ENCODE measurements at regions not wholly inside any gene's neighbourhood (a gene's known extent, or its start where the extent isn't known, plus 50 kb on each side); places are given as distances from the start of the nearest gene placed in this dataset.

GRCh38 chr17:14505606-14506005 lies 204.7 kb downstream of the HS3ST3B1 start:
- DNase-seq: no peak
- TF ChIP-seq CTCF (IDR thresholded peaks at IDR 0.05; ENCODE audit: partially characterized antibody, unreplicated experiment): no peak
- Mint-ChIP-seq H3K36me3 (ENCODE audit: unreplicated experiment) (no peaks in the 10 kb centered on the region), H3K4me1 (ENCODE audit: low read depth, unreplicated experiment) (no peaks in the 10 kb centered on the region), H3K9me3 (ENCODE audit: unreplicated experiment) (peaks cover 1% of the 10 kb centered on the region), H3K27ac (ENCODE audit: unreplicated experiment) (no peak overlapping the region), H3K4me3 (ENCODE audit: unreplicated experiment) (no peak overlapping the region), H3K27me3 (ENCODE audit: unreplicated experiment) (no peaks in the 10 kb centered on the region)

- no peaks in the 10 kb centered on the region for H3K9me3 Mint-ChIP-seq (ENCODE audit: unreplicated experiment)
- no peak for DNase-seq
Measured at GRCh38 chr17:14499976-14500375, 199.1 kb downstream of the HS3ST3B1 start.

GRCh38 chr17:14498812-14499211 lies 197.9 kb downstream of the HS3ST3B1 start:
- no peak for DNase-seq
- TF ChIP-seq CTCF (IDR thresholded peaks at IDR 0.05; ENCODE audit: partially characterized antibody, unreplicated experiment): no peak

More at GRCh38 chr17:14499976-14500375, 199.1 kb downstream of the HS3ST3B1 start:
- Mint-ChIP-seq H3K4me3 (ENCODE audit: unreplicated experiment) (no peak overlapping the region), H3K36me3 (ENCODE audit: unreplicated experiment) (peaks cover 8% of the 10 kb centered on the region), H3K4me1 (ENCODE audit: low read depth, unreplicated experiment) (no peaks in the 10 kb centered on the region), H3K27me3 (ENCODE audit: unreplicated experiment) (no peaks in the 10 kb centered on the region), H3K27ac (ENCODE audit: unreplicated experiment) (no peak overlapping the region)
- TF ChIP-seq CTCF (IDR thresholded peaks at IDR 0.05; ENCODE audit: partially characterized antibody, unreplicated experiment): no peak

GRCh38 chr17:14494161-14494560 lies 193.3 kb downstream of the HS3ST3B1 start:
- H3K27ac Mint-ChIP-seq (ENCODE audit: unreplicated experiment): no peak overlapping the region
- H3K36me3 Mint-ChIP-seq (ENCODE audit: unreplicated experiment): peaks cover 8% of the 10 kb centered on the region
- H3K4me1 Mint-ChIP-seq (ENCODE audit: low read depth, unreplicated experiment): no peaks in the 10 kb centered on the region
- H3K27me3 Mint-ChIP-seq (ENCODE audit: unreplicated experiment): no peaks in the 10 kb centered on the region
- TF ChIP-seq CTCF (IDR thresholded peaks at IDR 0.05; ENCODE audit: partially characterized antibody, unreplicated experiment): no peak
- no peaks in the 10 kb centered on the region for H3K9me3 Mint-ChIP-seq (ENCODE audit: unreplicated experiment)
- no peak for DNase-seq
- no peak overlapping the region for H3K4me3 Mint-ChIP-seq (ENCODE audit: unreplicated experiment)

More at GRCh38 chr17:14498812-14499211, 197.9 kb downstream of the HS3ST3B1 start:
- H3K4me3 Mint-ChIP-seq (ENCODE audit: unreplicated experiment): no peak overlapping the region
- no peak overlapping the region for H3K27ac Mint-ChIP-seq (ENCODE audit: unreplicated experiment)
- peaks cover 8% of the 10 kb centered on the region for H3K36me3 Mint-ChIP-seq (ENCODE audit: unreplicated experiment)
- no peaks in the 10 kb centered on the region for H3K9me3 Mint-ChIP-seq (ENCODE audit: unreplicated experiment)
- H3K4me1 Mint-ChIP-seq (ENCODE audit: low read depth, unreplicated experiment): no peaks in the 10 kb centered on the region
- no peaks in the 10 kb centered on the region for H3K27me3 Mint-ChIP-seq (ENCODE audit: unreplicated experiment)

GRCh38 chr17:14489986-14490385 lies 189.1 kb downstream of the HS3ST3B1 start:
- H3K4me3 Mint-ChIP-seq (ENCODE audit: unreplicated experiment): no peak overlapping the region
- no peak overlapping the region for H3K27ac Mint-ChIP-seq (ENCODE audit: unreplicated experiment)
- H3K27me3 Mint-ChIP-seq (ENCODE audit: unreplicated experiment): no peaks in the 10 kb centered on the region
- peaks cover 2% of the 10 kb centered on the region for H3K4me1 Mint-ChIP-seq (ENCODE audit: low read depth, unreplicated experiment)
- H3K9me3 Mint-ChIP-seq (ENCODE audit: unreplicated experiment): peaks cover 2% of the 10 kb centered on the region
- TF ChIP-seq CTCF (IDR thresholded peaks at IDR 0.05; ENCODE audit: partially characterized antibody, unreplicated experiment): no peak
- DNase-seq: no peak
- H3K36me3 Mint-ChIP-seq (ENCODE audit: unreplicated experiment): no peaks in the 10 kb centered on the region

Data from glutamatergic neuron (in vitro differentiated cells).